HG03108 (cell line): ENCODE measurements at regions not wholly inside any gene's neighbourhood (a gene's known extent, or its start where the extent isn't known, plus 50 kb on each side); places are given as distances from the start of the nearest gene placed in this dataset.

ENCODE experiments used
- ATAC-seq: cut with Tn5 transposase; IDR thresholded peaks from one replicate; pipeline ENCODE4 v1.9.1; 2021; ENCODE audit warnings: moderate library complexity; ENCODE audit not compliant: unreplicated experiment

DNA sequence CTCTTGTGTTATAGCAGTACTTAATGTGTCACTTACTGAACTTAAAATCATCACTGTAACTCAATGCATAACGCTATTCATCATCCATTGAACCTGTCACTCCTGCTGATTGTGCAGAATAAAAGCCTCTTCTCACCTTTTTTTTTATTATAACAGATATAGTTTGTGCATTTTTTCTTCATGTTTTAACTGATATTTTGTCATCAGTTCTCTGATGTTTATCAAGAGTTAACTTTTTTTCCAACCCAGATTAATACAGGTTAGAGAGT is 100.4 kb downstream of the SLIT2 start:
- no peak for ATAC-seq

DNA sequence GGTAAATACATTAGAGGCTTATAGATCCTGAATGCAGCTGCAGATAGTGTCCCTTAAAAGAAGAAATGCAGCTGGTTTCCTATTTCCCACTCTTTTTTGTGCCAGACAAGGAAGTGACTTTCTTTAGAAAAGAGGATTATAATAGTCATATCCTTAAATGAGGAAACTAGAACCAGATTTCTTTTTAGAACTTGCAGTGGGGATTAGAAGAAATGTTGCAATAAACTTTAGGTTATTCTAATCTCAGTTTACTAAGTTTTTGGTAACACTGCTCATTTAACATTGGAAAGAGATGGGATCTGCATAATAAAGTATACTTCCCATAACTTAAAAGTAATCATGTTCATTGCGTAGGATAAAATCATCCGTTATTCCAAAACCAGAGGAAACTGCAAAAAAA is 101.9 kb downstream of the SLIT2 start:
- no peak for ATAC-seq

DNA sequence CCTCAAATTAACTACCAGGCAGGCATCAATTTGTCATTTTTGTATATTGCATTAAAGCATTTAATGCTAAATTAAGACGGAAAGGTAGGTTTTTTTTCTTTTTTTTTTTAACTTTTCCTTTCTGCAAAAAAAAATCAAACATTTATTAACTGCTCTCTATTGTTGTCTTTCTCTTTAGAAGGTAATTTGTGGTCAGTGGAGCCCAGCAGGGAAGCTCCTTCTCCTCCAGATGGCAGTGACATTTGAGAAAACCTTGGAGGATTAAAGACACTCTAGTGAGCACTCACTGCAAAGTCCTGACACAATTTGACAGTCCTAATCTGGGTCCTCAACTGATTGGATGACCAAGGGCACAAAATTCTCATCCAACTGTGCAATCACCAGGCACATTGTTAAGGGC is 102.4 kb downstream of the SLIT2 start:
- no peak for ATAC-seq

DNA sequence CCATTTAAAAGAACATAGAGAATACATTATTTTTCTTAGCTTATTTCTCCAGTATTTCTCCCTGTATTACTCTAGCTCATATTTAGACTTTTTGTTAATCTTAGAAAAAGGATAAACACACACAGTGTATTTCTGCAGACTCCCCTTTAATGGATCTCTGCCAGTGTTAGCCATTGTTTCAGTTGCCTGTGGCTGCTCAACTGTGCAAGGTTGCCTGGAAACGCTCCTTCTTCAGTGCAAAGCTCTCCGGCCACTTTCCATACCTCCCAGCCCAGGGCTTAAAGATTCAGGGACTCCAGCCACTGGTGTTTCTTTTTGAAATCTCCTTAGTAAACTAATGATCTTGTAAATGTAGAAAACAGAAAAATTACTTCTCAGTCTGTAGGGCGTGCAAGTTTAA is 104.9 kb downstream of the SLIT2 start:
- ATAC-seq = no peak

DNA sequence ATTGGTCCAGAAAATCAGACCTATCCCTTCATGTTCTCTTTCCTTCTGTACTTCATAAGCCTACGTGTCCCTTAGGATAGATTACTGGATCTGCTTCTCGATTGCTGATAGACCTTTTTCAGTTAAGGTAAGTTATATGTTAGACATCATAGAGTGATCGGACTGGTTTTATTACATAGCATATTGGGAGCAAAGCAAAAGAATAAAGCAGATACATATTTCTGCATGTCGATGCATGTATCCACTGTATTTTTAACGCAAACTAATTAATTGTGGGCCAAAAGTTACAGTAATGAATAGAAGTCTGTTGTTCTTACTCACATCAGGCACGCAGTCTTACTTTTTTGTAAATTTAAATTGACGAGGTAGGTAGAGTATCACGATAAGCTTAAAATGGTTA is 106.4 kb downstream of the SLIT2 start:
- no peak for ATAC-seq

DNA sequence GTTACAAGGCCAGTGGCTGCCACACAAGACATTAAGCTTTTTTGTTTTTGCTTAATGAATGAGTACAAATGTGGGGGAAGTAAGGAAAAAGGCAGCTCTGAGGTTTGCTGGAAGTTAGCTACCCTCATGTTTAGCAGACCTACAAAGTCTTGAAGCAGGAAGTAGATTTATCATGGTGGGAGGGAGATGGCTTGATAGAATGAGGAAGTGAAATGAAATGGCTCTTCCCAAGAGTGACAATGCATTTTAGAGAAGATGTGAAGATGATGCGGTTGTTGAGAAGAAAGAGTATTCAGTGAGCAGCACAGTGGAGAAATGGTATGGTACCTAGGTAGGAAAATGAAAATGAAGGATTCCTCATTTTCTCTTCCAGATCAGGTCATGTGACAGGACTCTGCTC is 108.0 kb downstream of the SLIT2 start:
- no peak for ATAC-seq

DNA sequence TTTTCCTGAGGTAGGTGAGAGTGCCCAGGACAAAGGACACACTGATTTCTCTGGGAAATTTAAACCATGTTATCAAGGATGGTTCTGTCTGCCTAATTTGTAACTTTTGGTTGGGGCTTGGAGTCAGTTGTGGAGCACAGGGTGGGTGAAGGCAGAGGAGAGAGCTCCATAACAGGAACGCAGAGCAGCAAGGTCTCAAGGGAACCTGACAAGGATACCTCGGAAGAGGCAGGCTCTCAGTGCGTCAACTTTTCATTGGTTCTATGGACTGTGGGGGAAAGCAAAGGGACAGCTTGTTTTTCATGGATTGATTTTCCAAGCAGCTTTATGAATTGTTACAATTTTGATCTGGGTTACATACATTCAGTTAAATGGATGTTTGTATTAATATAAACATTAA is 110.4 kb downstream of the SLIT2 start:
- no peak for ATAC-seq

DNA sequence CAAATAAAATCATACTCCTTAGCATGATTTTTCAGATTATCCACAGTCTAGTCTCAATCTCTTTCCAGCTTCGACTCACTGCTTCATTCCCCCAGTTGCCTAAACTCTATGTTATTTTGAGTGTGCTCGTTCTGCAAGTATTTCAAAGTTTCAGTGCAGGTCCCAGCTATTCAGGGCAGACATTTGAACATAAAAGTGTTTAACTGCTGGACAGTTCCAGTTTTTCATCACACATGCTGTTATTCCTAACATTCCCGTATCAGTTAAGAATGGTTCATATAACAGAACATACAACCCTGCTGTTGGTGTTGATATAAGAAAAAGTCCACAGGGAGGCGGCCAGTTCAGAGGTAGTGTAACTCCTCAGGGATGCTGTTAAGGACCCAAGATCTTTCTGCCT is 113.3 kb downstream of the SLIT2 start:
- ATAC-seq = no peak

DNA sequence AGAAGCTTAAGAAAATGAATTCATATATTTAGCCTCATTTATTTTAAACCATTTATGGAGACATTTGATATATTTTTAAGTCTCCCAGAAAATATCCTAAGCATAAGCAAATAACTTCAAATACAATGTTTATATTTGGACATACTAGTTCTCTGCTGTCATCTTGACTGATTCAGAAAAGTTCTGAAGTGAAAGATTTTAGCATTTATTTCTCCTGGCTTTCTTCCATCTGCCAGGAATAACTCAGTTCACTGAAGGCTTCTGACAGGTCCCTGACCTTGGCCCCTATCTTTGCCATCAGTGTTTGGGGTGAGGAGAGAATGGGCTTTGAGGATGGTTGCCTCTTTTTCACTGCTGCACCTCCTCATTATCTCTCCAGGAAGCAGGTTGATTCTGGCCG is 115.7 kb downstream of the SLIT2 start:
- no peak for ATAC-seq

DNA sequence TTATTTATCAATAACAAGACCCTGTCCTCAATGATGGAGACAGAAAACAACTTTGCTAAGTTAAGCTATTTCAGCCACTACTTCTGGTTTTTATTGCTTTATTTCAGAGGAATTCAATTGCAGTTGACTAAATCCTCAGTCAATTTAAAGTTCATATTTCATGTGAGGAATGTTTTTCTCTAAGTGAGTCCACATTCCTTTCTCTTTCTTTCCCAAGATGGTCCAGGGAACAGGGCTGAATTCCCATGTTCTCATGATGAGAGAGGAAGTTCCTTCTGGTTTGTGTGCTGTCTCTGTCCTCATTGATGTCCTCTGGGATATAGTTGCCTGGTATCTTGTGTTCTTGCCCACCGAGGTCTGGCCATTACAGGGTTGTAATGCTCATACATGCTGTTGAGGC is 117.2 kb downstream of the SLIT2 start:
- ATAC-seq = no peak

DNA sequence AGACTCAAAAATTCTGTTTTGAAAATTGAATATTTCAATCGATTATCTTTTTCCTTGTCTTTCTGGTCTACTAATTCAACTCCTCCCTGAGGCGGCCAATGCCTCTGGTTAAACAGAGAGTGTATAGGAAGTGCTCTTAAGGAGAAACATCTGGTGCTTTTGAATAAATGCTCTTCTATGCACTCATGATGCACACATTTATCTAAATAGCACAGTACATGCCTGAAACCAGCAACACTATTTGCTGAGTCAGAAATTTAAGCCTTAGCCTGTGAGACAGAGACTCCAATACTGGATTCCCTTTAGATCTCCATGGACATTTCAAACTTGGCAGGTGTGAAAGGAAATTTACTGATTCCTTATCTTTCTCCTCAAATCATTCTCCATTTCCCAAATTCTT is 118.6 kb downstream of the SLIT2 start:
- ATAC-seq = no peak

DNA sequence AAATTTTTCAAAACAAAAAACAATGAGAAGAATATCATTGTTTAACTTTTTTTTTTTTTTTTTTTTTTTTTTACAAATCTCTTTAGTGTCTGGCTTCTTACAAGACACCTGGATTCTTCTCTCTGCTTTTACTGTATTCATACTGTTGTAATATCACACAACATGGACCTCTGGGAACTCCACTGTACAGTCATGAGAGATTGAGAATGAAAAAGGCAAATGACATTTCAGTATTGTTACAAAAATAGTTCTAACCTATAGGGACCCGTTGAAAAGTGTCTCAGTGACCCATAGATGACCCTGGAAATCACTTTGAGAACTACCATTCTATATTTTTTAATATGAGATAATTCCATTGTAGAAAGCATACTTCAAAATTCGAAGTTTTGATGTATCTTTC is 124.4 kb downstream of the SLIT2 start:
- no peak for ATAC-seq

DNA sequence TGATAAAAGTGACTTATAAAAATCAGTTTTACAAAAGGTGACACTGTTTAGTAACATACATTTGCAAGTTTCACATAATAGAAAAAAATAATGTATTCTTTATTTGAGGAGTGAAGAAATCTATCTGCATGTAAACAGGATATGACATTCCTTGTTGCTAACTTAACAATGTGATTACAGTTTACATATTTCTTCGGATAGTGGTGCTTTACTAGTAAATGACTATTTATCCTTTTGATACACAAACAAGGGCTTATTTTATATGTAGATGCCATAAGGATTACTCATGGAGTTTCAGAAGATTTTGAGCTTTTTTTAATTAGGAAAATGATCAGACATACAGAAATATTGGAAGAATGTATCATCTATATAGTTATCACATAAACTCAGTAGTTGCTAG is 126.5 kb downstream of the SLIT2 start:
- no peak for ATAC-seq

DNA sequence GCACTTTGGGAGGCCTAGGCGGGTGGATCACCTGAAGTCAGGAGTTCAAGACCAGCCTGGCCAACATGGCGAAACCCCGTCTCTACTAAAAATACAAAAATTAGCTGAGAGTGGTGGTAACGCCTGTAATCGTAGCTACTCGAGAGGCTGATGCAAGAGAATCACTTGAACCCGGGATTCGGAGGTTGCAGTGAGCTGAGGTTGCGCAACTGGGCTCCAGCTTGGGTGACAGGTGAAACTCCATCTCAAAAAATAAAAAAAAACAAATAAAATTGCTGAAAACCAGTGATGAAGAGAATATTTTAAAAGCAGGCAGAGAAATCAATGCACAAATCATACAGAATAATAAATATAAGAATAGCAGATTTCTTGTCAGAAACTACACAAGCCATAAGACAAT is 129.3 kb downstream of the SLIT2 start:
- ATAC-seq = no peak

DNA sequence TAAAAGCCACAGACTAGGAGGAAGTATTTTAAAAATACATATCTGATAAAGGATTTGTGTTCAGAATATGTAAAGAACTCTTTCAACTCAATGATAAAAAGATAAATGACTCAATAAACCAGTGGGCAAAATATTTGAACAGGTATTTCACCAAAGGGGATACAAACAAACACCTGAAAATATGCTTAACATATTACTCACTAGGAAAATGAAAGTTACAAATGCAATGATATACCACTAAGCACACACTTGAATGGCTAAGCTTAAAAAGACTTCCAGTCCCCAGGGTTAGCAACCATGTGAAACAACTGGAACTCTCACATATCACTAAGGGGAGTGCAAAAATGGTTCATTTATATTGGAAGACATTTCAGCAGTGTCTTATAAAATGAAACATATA is 131.6 kb downstream of the SLIT2 start:
- no peak for ATAC-seq

DNA sequence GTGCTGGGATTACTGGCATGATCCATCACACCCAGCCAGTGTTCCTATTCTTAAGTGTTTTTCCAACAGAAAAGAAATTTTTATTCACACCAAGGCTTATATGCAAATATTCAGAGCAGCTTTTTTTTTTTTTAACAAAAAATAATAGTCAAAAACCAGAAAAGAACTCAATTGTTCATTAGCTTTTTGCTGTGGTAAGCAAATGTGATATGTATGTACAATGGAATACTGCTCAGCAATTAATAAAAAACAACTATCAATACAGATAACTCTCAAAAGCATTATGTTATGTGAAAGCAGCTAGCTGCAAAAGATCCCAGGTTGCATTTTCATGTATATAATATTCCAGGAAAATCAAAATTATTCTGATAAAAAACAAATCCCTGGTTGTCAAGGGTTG is 132.3 kb downstream of the SLIT2 start:
- no peak for ATAC-seq

DNA sequence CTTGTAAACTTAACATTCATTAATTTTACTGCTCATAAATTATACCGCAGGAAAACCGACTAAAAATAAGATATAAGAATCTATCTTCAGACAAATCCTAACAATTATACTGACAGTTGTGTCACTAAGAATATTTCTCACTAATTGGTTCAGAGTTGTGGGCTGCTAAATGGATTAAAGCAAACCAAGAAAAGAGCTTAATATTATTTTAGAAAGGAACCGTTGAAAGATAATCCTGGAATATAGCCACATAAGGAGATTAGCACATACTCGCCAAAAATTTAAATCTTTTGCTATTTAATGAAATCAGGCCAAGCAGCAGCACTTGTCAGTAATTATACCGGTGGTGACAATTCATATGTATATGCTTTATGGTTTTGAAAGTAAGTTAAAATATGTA is 132.8 kb downstream of the SLIT2 start:
- no peak for ATAC-seq

DNA sequence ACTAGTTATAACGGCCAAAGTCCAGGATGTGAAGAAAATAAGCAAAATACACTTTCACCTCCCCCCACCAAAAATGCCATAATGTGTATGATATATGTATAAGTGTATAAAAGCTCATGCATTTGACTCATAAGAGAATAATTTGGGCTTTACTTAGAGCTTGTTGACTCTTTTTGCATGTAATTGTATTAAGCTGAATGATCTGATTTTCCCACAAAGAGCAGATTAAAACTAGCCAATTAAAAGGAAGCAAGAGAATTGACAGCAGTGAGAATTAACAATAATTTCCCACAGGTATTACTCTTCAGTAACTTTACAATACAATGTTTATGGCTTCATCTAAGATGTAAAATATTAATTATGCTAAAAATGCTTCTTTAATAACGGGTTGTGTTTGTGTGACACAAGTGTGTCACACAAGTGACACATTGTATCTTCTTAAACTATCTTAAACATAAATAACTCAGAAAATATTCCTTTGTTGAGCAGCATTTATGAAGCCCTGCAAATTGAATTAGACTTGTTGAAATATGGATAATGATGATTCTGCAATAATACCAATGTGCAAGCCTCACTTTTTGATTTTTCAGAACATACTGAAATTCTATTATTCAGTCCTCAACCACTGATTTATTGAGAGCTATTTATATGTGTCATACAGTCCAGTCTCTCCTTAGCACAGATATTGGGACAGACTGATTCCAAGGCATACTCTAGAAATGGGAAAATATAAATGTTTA is 134.5 kb downstream of the SLIT2 start:
- ATAC-seq = no peak

DNA sequence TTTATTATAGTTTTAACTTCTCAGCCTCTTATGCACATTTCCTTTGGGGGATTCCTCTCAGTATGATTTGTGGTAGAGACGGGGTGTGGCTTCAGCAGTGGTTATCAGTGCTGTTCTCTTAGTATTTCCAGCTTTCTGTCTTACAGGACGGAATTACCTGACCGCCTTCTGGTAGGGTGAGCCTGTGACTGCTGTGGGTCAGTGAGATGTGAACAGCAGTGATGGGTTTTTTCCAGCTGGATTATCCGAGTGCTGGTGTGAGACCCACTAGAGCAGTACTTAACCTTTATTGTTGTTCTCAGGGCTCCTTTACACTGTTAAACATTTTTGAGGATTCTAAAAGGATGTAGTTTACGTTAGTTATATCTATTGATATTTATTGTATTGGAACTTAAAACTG is 135.2 kb downstream of the SLIT2 start:
- no peak for ATAC-seq

DNA sequence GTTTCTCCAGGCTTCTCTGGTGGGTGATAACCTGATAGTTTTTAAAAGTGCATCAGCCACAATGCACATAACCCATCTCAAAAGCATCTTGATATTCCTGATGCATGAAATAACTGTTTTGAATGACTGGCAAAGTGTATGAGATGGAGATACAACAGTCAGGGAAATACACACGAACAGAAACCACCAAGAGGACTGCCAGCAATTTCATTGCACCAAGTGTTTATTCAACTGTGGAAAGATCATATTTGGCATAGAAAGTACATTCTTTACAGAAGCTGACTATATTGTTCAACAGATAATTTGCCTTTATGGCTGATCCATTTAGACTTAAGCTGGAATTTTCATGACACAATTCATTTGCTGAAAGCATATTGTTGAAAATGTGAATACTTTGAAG is 139.5 kb downstream of the SLIT2 start:
- no peak for ATAC-seq

DNA sequence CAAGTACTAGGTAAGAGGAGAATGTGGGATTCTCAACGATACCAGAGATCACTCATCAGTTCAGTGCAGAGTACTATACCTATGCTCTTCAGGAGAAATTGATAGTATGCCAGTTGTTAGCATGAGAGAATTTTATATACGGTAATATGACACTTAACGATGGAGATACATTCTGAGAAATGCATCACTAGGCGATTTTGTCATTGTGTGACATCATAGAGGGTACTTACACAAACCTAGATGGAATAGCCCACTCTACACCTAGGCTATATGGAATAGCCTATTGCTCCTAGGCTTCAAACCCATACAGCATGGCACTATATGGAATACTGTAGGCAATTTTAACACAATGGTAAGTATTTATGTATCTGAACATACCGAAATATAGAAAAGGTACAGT is 140.2 kb downstream of the SLIT2 start:
- ATAC-seq = no peak

DNA sequence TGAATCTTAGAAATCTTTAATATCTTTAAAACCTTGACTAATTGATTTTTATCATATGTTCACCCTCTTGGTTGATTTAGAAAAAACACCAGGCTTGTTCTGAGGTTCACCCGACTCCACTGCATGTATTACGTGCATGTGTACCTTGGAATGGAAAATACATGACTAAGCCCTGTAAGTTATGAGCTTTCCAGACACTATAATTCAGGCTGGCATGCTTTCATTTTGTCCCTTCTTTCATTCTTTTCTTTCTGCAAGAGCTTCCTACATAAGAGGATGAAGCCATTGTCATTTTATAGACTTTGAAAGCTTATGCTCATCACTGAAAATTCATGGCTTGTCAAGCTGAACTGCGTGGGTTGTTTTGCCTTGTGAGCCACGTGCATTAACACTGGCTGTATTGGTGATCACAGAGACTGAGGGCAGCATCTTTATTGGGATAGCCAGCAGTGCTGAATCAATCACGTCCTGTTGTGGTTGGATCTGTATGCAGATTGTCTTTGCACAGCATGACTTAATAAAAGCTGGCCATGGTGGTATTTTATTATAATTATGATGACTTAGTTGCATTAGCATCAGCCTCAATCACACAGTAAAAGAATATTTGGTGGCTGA is 141.9 kb downstream of the SLIT2 start:
- ATAC-seq = no peak

DNA sequence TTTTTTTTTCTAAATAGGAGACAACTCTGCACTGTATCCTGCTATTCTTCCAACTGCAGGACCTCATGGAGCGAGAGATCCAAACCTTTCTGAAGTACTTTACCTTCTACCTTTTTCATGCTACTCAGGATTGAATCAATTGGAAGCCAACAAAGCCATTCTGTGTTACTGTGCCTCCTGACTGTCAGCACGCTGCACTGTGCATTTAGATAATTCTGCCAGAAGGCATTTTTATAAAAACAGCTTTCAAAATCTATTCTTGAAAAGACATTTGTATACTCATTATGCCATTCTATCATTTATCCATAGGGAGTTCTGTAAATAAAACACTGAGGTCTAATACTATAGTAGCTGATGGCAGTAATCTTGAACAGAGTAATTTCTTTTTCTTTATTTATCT is 142.8 kb downstream of the SLIT2 start:
- ATAC-seq = no peak
